H1 (cell line): ENCODE measurements at regions not wholly inside any gene's neighbourhood (a gene's known extent, or its start where the extent isn't known, plus 50 kb on each side); places are given as distances from the start of the nearest gene placed in this dataset.
"Not testable (repeated sequence)": the region's sequence is repeated elsewhere in the genome, so short reads cannot be mapped to it uniquely, and the experiment has no call there.

Experiments
- CTCF ChIA-PET: fragments of 300-600 bp; sonication (Branson Sonifier 250); formaldehyde crosslinking; loops from one replicate; lab custom pipeline; 2021; ENCODE audit not compliant: partially characterized antibody; lab: Charles Lee
- POLR2A ChIA-PET: fragments of 300-600 bp; sonication (Branson Sonifier 250); formaldehyde crosslinking; loops from one replicate; lab custom pipeline; 2021; ENCODE audit warnings: inconsistent platforms; ENCODE audit not compliant: partially characterized antibody; lab: Charles Lee
- DNase-seq, 2 experiments: peaks; one replicate each; pipeline versions ENCODE4 v3.0.0 to v3.0.0-alpha.2; 2010 to 2022; ENCODE audit warnings: low spot score in 2 of 2, low read depth in 1 of 2, mixed read lengths in 1 of 2
- FAIRE-seq: peaks from 2 replicates; lab custom pipeline; 2011; peaks lifted over from hg19 to GRCh38; lab: Jason Lieb, UNC
- H2AFZ ChIP-seq: 2 replicates; pipeline ENCODE4 v1.8.1; 2012; ENCODE audit warnings: low read length, inconsistent platforms
- H2AK5ac ChIP-seq: 2 replicates; pipeline ENCODE4 v1.6.1; 2013; ENCODE audit warnings: low read depth, low read length
- H2BK120ac ChIP-seq: replicated peaks from 2 replicates; pipeline ENCODE3; 2013; ENCODE audit warnings: low read depth, low read length, inconsistent platforms
- H2BK12ac ChIP-seq: 2 replicates; pipeline ENCODE4 v1.6.1; 2013; ENCODE audit warnings: low read depth, low read length
- H2BK15ac ChIP-seq: 2 replicates; pipeline ENCODE4 v1.6.1; 2013; ENCODE audit warnings: low read length
- H2BK20ac ChIP-seq: 2 replicates; pipeline ENCODE4 v1.6.1; 2013; ENCODE audit warnings: low read length
- H2BK5ac ChIP-seq: 2 replicates; pipeline ENCODE4 v1.6.1; 2013; ENCODE audit warnings: low read depth, low read length
- H3K14ac ChIP-seq: 2 replicates; pipeline ENCODE4 v1.6.1; 2013; ENCODE audit warnings: inconsistent platforms; ENCODE audit not compliant: insufficient read length
- H3K18ac ChIP-seq: 2 replicates; pipeline ENCODE4 v1.6.1; 2013; ENCODE audit warnings: low read length; ENCODE audit errors: extremely low read depth
- H3K23ac ChIP-seq: 2 replicates; pipeline ENCODE4 v1.6.1; 2013; ENCODE audit warnings: inconsistent platforms; ENCODE audit not compliant: insufficient read length
- H3K23me2 ChIP-seq: 2 replicates; pipeline ENCODE4 v1.6.1; 2013; ENCODE audit warnings: low read depth, low read length
- H3K27ac ChIP-seq: 2 replicates; pipeline ENCODE4 v1.6.1; 2011; ENCODE audit warnings: low read depth, low read length, inconsistent platforms
- H3K27me3 ChIP-seq, 4 experiments: replicated peaks in 1 of 4; 1 replicate in 1 of 4; 2 replicates in 3 of 4; pipeline versions ENCODE4 v1.6.1 to v1.8.1; 2011 to 2013; ENCODE audit warnings: low read length in 3 of 4, mild to moderate bottlenecking in 3 of 4, inconsistent platforms in 2 of 4, mixed read lengths in 2 of 4, moderate library complexity in 1 of 4; ENCODE audit not compliant: control insufficient read depth in 3 of 4, insufficient read depth in 3 of 4; ENCODE audit errors: extremely low read depth in 1 of 4
- H3K36me3 ChIP-seq, 4 experiments: 2 replicates each; pipeline versions ENCODE4 v1.6.1 to v1.8.1; 2011 to 2013; ENCODE audit warnings: mild to moderate bottlenecking in 4 of 4, low read length in 3 of 4, moderate library complexity in 2 of 4, control low read depth in 1 of 4, inconsistent platforms in 1 of 4; ENCODE audit not compliant: insufficient read depth in 4 of 4, control insufficient read depth in 2 of 4
- H3K4ac ChIP-seq: replicated peaks from 2 replicates; pipeline ENCODE3; 2013; ENCODE audit warnings: low read length, low read depth, mixed read lengths, inconsistent platforms; ENCODE audit not compliant: insufficient read length
- H3K4me1 ChIP-seq, 4 experiments: replicated peaks in 1 of 4; 1 replicate in 1 of 4; 2 replicates in 3 of 4; pipeline versions ENCODE4 v1.6.1 to v1.8.1; 2011 to 2013; ENCODE audit warnings: low read length in 3 of 4, inconsistent platforms in 2 of 4, mixed read lengths in 1 of 4; ENCODE audit not compliant: insufficient read depth in 4 of 4, control insufficient read depth in 3 of 4
- H3K4me2 ChIP-seq, 2 experiments: 2 replicates each; pipeline versions ENCODE4 v1.6.1 to v1.8.1; 2011 to 2013; ENCODE audit warnings: low read depth in 2 of 2, low read length in 2 of 2, control low read depth in 1 of 2, inconsistent platforms in 1 of 2, mild to moderate bottlenecking in 1 of 2; ENCODE audit not compliant: insufficient read depth in 1 of 2
- H3K4me3 ChIP-seq, 4 experiments: fragments of 200-600, 300-600 bp in 1 of 4; sonication (generic), shearing (Covaris generic), sonication (Bioruptor Twin) in 1 of 4; 2 replicates each; pipeline versions ENCODE4 v1.5.1 to v1.8.1; 2011 to 2016; ENCODE audit warnings: low read length in 4 of 4, low read depth in 3 of 4, control low read depth in 2 of 4, inconsistent platforms in 2 of 4, mild to moderate bottlenecking in 2 of 4, mixed read lengths in 1 of 4, moderate library complexity in 1 of 4; ENCODE audit not compliant: insufficient read depth in 2 of 4; ENCODE audit errors: extremely low read depth in 1 of 4
- H3K56ac ChIP-seq: replicated peaks from 2 replicates; pipeline ENCODE3; 2013; ENCODE audit warnings: low read depth, mild to moderate bottlenecking, mixed read lengths, low read length, inconsistent platforms; ENCODE audit not compliant: insufficient read length
- H3K79me1 ChIP-seq: 2 replicates; pipeline ENCODE4 v1.6.1; 2013; ENCODE audit warnings: low read depth, low read length, control low read depth
- H3K79me2 ChIP-seq, 2 experiments: 2 replicates each; pipeline versions ENCODE4 v1.6.1 to v1.8.1; 2012 to 2013; ENCODE audit warnings: low read length in 2 of 2, mild to moderate bottlenecking in 2 of 2, inconsistent platforms in 1 of 2; ENCODE audit not compliant: insufficient read depth in 2 of 2, control insufficient read depth in 1 of 2
- H3K9ac ChIP-seq, 4 experiments: replicated peaks in 1 of 4; 1 replicate in 1 of 4; 2 replicates in 3 of 4; pipeline versions ENCODE4 v1.6.1 to v1.8.1; 2011 to 2013; ENCODE audit warnings: low read depth in 3 of 4, low read length in 3 of 4, control low read depth in 2 of 4, mild to moderate bottlenecking in 2 of 4, moderate library complexity in 2 of 4, inconsistent platforms in 1 of 4; ENCODE audit errors: extremely low read depth in 1 of 4
- H3K9me3 ChIP-seq, 2 experiments: 2 replicates each; pipeline versions ENCODE4 v1.6.1 to v1.8.1; 2012 to 2013; ENCODE audit warnings: mild to moderate bottlenecking in 2 of 2, moderate library complexity in 2 of 2, control low read depth in 1 of 2, inconsistent platforms in 1 of 2, low read depth in 1 of 2, low read length in 1 of 2, mixed read lengths in 1 of 2; ENCODE audit not compliant: insufficient read depth in 2 of 2
- H4K20me1 ChIP-seq, 2 experiments: replicated peaks in 1 of 2; 2 replicates each; pipeline versions ENCODE3 to v1.8.1; 2011 to 2013; ENCODE audit warnings: inconsistent platforms in 2 of 2, low read length in 2 of 2, mild to moderate bottlenecking in 1 of 2; ENCODE audit not compliant: insufficient read depth in 2 of 2, control insufficient read depth in 1 of 2
- H4K5ac ChIP-seq: 2 replicates; pipeline ENCODE4 v1.6.1; 2013; ENCODE audit warnings: low read length, low read depth, mixed read lengths, inconsistent platforms; ENCODE audit not compliant: insufficient read length
- H4K8ac ChIP-seq: 2 replicates; pipeline ENCODE4 v1.8.0; 2013; ENCODE audit warnings: mild to moderate bottlenecking, moderate library complexity, low read length, inconsistent platforms; ENCODE audit not compliant: insufficient read depth; ENCODE audit errors: extremely low read depth
- H4K91ac ChIP-seq: replicated peaks from 2 replicates; pipeline ENCODE3; 2013; ENCODE audit warnings: low read length, mixed read lengths, inconsistent platforms; ENCODE audit not compliant: insufficient read length
- WGBS, 2 experiments: shearing (Covaris generic) in 1 of 2; methylation state at CpG; one replicate each; pipeline versions ENCODE4 v1.1.6 to v1.1.7; 2013 to 2015; ENCODE audit warnings: low lambda C conversion rate in 2 of 2, mixed read lengths in 2 of 2, inconsistent platforms in 1 of 2, low coverage in 1 of 2, missing lambda C conversion rate in 1 of 2; ENCODE audit not compliant: insufficient replicate concordance in 2 of 2, insufficient coverage in 1 of 2, insufficient read length in 1 of 2; ENCODE audit errors: extremely low coverage in 1 of 2, missing lambda C conversion rate in 1 of 2; 5-methylcytosine and 5-hydroxymethylcytosine counted together

DNA sequence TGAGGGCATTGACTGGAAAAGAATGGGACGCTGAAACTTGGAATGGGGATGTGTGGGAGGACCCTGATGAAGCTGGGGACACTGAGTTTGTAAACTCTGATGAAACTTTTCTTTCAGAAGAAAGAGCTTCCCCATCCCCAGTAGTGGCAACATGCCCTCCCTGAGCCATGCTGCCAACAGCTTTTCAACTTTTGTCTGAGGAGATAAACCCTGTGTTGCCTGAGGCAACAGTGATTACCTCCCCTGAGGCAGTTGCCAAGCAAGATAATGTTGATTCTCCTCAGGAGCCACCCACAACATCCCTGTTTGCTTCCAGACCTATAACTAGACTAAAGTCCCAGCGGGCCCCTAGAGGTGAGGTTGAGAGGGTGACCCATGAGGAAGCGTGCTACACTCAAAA is 134.2 kb upstream of the DAB1 start:
- POLR2A ChIA-PET, H2AK5ac ChIP-seq, H3K14ac ChIP-seq, H3K4ac ChIP-seq, H2BK5ac ChIP-seq, FAIRE-seq, H3K23ac ChIP-seq, H2BK20ac ChIP-seq, H2AFZ ChIP-seq, H3K4me1 ChIP-seq, H3K79me2 ChIP-seq, H4K20me1 ChIP-seq, H3K36me3 ChIP-seq, H4K91ac ChIP-seq, H2BK120ac ChIP-seq, H3K56ac ChIP-seq, DNase-seq, H3K9ac ChIP-seq, H3K79me1 ChIP-seq, H3K23me2 ChIP-seq, H3K4me3 ChIP-seq, H3K9me3 ChIP-seq, H3K27me3 ChIP-seq, H3K27ac ChIP-seq, H2BK15ac ChIP-seq, H2BK12ac ChIP-seq, H4K5ac ChIP-seq, H3K4me2 ChIP-seq, H3K18ac ChIP-seq, H4K8ac ChIP-seq: not testable (repeated sequence)
- WGBS, 2 experiments = 95% methylated on average over 3 of the region's 3 CpGs; no CpG with 5 or more reads in 1 of the 2 experiments
- CTCF ChIA-PET = interaction anchor here (0.8 to 1.1 kb wide), 2 partner anchors 20 to 292 kb away, joined by 3 to 4 read pairs; no protein-coding TSS in a partner anchor
